Endodermal cell (in vitro differentiated cells): ENCODE measurements at regions not wholly inside any gene's neighbourhood (a gene's known extent, or its start where the extent isn't known, plus 50 kb on each side); places are given as distances from the start of the nearest gene placed in this dataset.

ENCODE experiments used
- DNase-seq: peaks from one replicate; pipeline ENCODE4 v3.0.0-alpha.2; 2017
- H3K27ac ChIP-seq: 2 replicates; pipeline ENCODE4 v1.5.1; 2013; ENCODE audit warnings: mild to moderate bottlenecking, low read depth, low read length, moderate library complexity
- H3K27me3 ChIP-seq: 2 replicates; pipeline ENCODE4 v1.6.1; 2013; ENCODE audit warnings: mild to moderate bottlenecking, low read length, moderate library complexity; ENCODE audit not compliant: insufficient read depth, control insufficient read depth, poor library complexity, severe bottlenecking
- H3K36me3 ChIP-seq: 2 replicates; pipeline ENCODE4 v1.7.0; 2013; ENCODE audit warnings: mild to moderate bottlenecking, low read length, moderate library complexity; ENCODE audit not compliant: control insufficient read depth, insufficient read depth
- H3K4me1 ChIP-seq: one replicate; pipeline ENCODE4 v1.7.0; 2013; ENCODE audit warnings: low read length; ENCODE audit not compliant: control insufficient read depth, insufficient read depth
- H3K4me3 ChIP-seq: 2 replicates; pipeline ENCODE4 v1.5.1; 2013; ENCODE audit warnings: mild to moderate bottlenecking, low read length, moderate library complexity
- H3K9ac ChIP-seq: 2 replicates; pipeline ENCODE4 v1.6.1; 2013; ENCODE audit warnings: mild to moderate bottlenecking, low read length, moderate library complexity; ENCODE audit not compliant: poor library complexity, severe bottlenecking; ENCODE audit errors: extremely low read depth
- H3K9me3 ChIP-seq: 2 replicates; pipeline ENCODE4 v1.6.1; 2013; ENCODE audit warnings: mild to moderate bottlenecking, low read length, moderate library complexity; ENCODE audit not compliant: control insufficient read depth
- H3K27ac Mint-ChIP-seq: 2 replicates; pipeline ENCODE4 v1.8.0; 2020; ENCODE audit warnings: mixed read lengths
- H3K27me3 Mint-ChIP-seq: 2 replicates; pipeline ENCODE4 v1.8.0; 2021; ENCODE audit warnings: mild to moderate bottlenecking, mixed read lengths; ENCODE audit not compliant: insufficient read depth
- H3K36me3 Mint-ChIP-seq: 2 replicates; pipeline ENCODE4 v1.8.0; 2020; ENCODE audit warnings: low read depth, mixed read lengths
- H3K4me1 Mint-ChIP-seq: 2 replicates; pipeline ENCODE4 v1.8.0; 2020; ENCODE audit warnings: mixed read lengths
- H3K4me3 Mint-ChIP-seq: 2 replicates; pipeline ENCODE4 v1.8.0; 2020; ENCODE audit warnings: mild to moderate bottlenecking, moderate library complexity, mixed read lengths
- H3K9me3 Mint-ChIP-seq: 2 replicates; pipeline ENCODE4 v1.8.0; 2020; ENCODE audit warnings: mild to moderate bottlenecking, mixed read lengths
- CTCF ChIP-seq: fragments of 200-600 bp; sonication (generic); conservative IDR thresholded peaks from 2 replicates; pipeline ENCODE4 v1.5.0; 2021; ENCODE audit warnings: antibody characterized with exemption, mild to moderate bottlenecking
- WGBS, 2 experiments: methylation state at CpG; one replicate each; pipeline versions ENCODE4 v1.1.5 to v1.1.7; 2013; ENCODE audit warnings: missing lambda C conversion rate in 2 of 2, mixed read lengths in 1 of 2; ENCODE audit not compliant: insufficient coverage in 1 of 2, insufficient read length in 1 of 2; 5-methylcytosine and 5-hydroxymethylcytosine counted together

- Mint-ChIP-seq H3K9me3 (peaks cover 50% of the 10 kb centered on the region), H3K4me3 (no peak overlapping the region), H3K36me3 (no peaks in the 10 kb centered on the region), H3K27me3 (no peaks in the 10 kb centered on the region), H3K27ac (no peak overlapping the region), H3K4me1 (no peaks in the 10 kb centered on the region)
- H3K4me3 ChIP-seq = no peak overlapping the region
- H3K27ac ChIP-seq = no peak overlapping the region
- DNase-seq = no peak
- no peak overlapping the region for H3K9ac ChIP-seq
- no peaks in the 10 kb centered on the region for H3K4me1 ChIP-seq
- H3K36me3 ChIP-seq = no peaks in the 10 kb centered on the region
- 84% methylated on average over 2 of the region's 2 CpGs; no CpG with 5 or more reads in 1 of the 2 experiments for WGBS, 2 experiments
- TF ChIP-seq CTCF = no peak
- no peaks in the 10 kb centered on the region for H3K9me3 ChIP-seq
- no peaks in the 10 kb centered on the region for H3K27me3 ChIP-seq
Measured at GRCh38 chr7:113491305-113491704, 373.0 kb upstream of the SMIM30 start.

- H3K27me3 Mint-ChIP-seq = no peaks in the 10 kb centered on the region
- no peaks in the 10 kb centered on the region for H3K36me3 Mint-ChIP-seq
- H3K4me3 Mint-ChIP-seq = no peak overlapping the region
- no peak overlapping the region for H3K27ac ChIP-seq
- no peaks in the 10 kb centered on the region for H3K36me3 ChIP-seq
- no peaks in the 10 kb centered on the region for H3K4me1 Mint-ChIP-seq
- peaks cover 4% of the 10 kb centered on the region for H3K9me3 ChIP-seq
- TF ChIP-seq CTCF = no peak
- DNase-seq = no peak
- peaks cover 70% of the 10 kb centered on the region for H3K9me3 Mint-ChIP-seq
- no peaks in the 10 kb centered on the region for H3K4me1 ChIP-seq
- 85 to 89% methylated on average over 4 to 16 of the region's 16 CpGs for WGBS, 2 experiments
- no peaks in the 10 kb centered on the region for H3K27me3 ChIP-seq
- H3K9ac ChIP-seq = no peak overlapping the region
- no peak overlapping the region for H3K4me3 ChIP-seq
- H3K27ac Mint-ChIP-seq = no peak overlapping the region
Measured at GRCh38 chr7:113487925-113488731, 369.8 kb upstream of the SMIM30 start.

- no peak overlapping the region for H3K9ac ChIP-seq
- WGBS, 2 experiments = 86% methylated on average over 2 of the region's 2 CpGs; no CpG with 5 or more reads in 1 of the 2 experiments
- no peaks in the 10 kb centered on the region for H3K27me3 ChIP-seq
- no peak overlapping the region for H3K27ac ChIP-seq
- H3K4me1 ChIP-seq = no peaks in the 10 kb centered on the region
- no peaks in the 10 kb centered on the region for H3K27me3 Mint-ChIP-seq
- no peak overlapping the region for H3K27ac Mint-ChIP-seq
- no peak for DNase-seq
- H3K4me1 Mint-ChIP-seq = no peaks in the 10 kb centered on the region
- H3K36me3 ChIP-seq = no peaks in the 10 kb centered on the region
- H3K36me3 Mint-ChIP-seq = no peaks in the 10 kb centered on the region
- no peak overlapping the region for H3K4me3 Mint-ChIP-seq
- H3K9me3 ChIP-seq = peaks cover 4% of the 10 kb centered on the region
- H3K4me3 ChIP-seq = no peak overlapping the region
- peaks cover 75% of the 10 kb centered on the region for H3K9me3 Mint-ChIP-seq
- no peak for TF ChIP-seq CTCF
Measured at GRCh38 chr7:113486548-113486947, 368.2 kb upstream of the SMIM30 start.
